Osteoblast (primary cell): ENCODE measurements at regions not wholly inside any gene's neighbourhood (a gene's known extent, or its start where the extent isn't known, plus 50 kb on each side); places are given as distances from the start of the nearest gene placed in this dataset.

Source experiments
- DNase-seq: peaks from one replicate; pipeline ENCODE4 v3.0.0; 2011; ENCODE audit warnings: low spot score, mixed read lengths; ENCODE audit not compliant: insufficient read length; ENCODE audit errors: missing footprints
- H2AFZ ChIP-seq: 2 replicates; pipeline ENCODE4 v1.6.0; 2011; ENCODE audit warnings: mild to moderate bottlenecking, low read length
- H3K27ac ChIP-seq: 2 replicates; pipeline ENCODE4 v1.5.1; 2011; ENCODE audit warnings: mild to moderate bottlenecking, low read depth, low read length, moderate library complexity
- H3K27me3 ChIP-seq: 2 replicates; pipeline ENCODE4 v1.6.0; 2012; ENCODE audit warnings: mild to moderate bottlenecking, control low read depth, inconsistent platforms, low read length, moderate library complexity; ENCODE audit not compliant: insufficient read depth
- H3K36me3 ChIP-seq: 2 replicates; pipeline ENCODE4 v1.5.1; 2011; ENCODE audit warnings: mild to moderate bottlenecking, low read length, control low read depth, moderate library complexity; ENCODE audit not compliant: insufficient read depth
- H3K4me1 ChIP-seq: 2 replicates; pipeline ENCODE4 v1.5.1; 2011; ENCODE audit warnings: mild to moderate bottlenecking, low read length, control low read depth, moderate library complexity; ENCODE audit not compliant: insufficient read depth
- H3K4me2 ChIP-seq: 2 replicates; pipeline ENCODE4 v1.6.0; 2011; ENCODE audit warnings: mild to moderate bottlenecking, low read length; ENCODE audit not compliant: insufficient read depth
- H3K4me3 ChIP-seq: fragments of 200-600 bp; sonication (generic); 3 replicates; pipeline ENCODE4 v1.5.1; 2012; ENCODE audit warnings: mild to moderate bottlenecking, low read length, inconsistent platforms; ENCODE audit not compliant: insufficient read depth
- H3K79me2 ChIP-seq: 2 replicates; pipeline ENCODE4 v1.6.0; 2012; ENCODE audit warnings: mild to moderate bottlenecking, low read length, control low read depth, inconsistent platforms; ENCODE audit not compliant: insufficient read depth
- H3K9me3 ChIP-seq: 2 replicates; pipeline ENCODE4 v1.5.1; 2011; ENCODE audit warnings: low read depth, low read length, control low read depth
- H4K20me1 ChIP-seq: 2 replicates; pipeline ENCODE4 v1.6.0; 2012; ENCODE audit warnings: mild to moderate bottlenecking, low read length, control low read depth; ENCODE audit not compliant: insufficient read depth
- TF ChIP-seq, protein P1 (sequence below): IDR thresholded peaks from 2 replicates; pipeline ENCODE4 v1.5.1; 2011; ENCODE audit warnings: mild to moderate bottlenecking, low read depth, low read length, moderate library complexity; ENCODE audit errors: extremely low read depth

DNA sequence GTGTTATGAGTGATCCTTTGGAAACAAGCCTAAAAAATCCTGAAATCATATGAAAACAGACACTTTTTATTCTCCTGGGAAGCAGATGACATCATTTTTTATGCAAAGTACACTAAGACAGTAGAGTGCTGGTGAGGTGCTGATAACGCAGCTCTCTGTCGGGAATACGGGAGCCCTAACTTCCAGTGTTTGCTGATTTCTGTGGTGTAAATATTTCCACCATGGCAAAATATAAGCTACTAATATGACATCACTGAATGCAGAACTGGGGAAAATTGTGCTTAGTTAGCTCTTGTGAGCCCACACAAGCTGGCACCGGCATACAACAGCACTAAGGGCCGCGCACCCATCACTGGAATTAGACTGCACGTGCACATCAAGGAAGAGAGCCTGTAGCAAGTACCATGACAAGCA, 82.6 kb downstream of the FAM76B start:
- H3K36me3 ChIP-seq, result no peaks in the 10 kb centered on the region
- H3K4me3 ChIP-seq, result no peak overlapping the region
- H4K20me1 ChIP-seq, result no peaks in the 10 kb centered on the region
- peaks cover 13% of the 10 kb centered on the region for H3K4me1 ChIP-seq
- DNase-seq, result no peak
- no peaks in the 10 kb centered on the region for H3K9me3 ChIP-seq
- peaks cover 2% of the 10 kb centered on the region for H3K27me3 ChIP-seq
- H3K4me2 ChIP-seq, result no peak overlapping the region
- no peak overlapping the region for H2AFZ ChIP-seq
- TF ChIP-seq, protein P1, sequence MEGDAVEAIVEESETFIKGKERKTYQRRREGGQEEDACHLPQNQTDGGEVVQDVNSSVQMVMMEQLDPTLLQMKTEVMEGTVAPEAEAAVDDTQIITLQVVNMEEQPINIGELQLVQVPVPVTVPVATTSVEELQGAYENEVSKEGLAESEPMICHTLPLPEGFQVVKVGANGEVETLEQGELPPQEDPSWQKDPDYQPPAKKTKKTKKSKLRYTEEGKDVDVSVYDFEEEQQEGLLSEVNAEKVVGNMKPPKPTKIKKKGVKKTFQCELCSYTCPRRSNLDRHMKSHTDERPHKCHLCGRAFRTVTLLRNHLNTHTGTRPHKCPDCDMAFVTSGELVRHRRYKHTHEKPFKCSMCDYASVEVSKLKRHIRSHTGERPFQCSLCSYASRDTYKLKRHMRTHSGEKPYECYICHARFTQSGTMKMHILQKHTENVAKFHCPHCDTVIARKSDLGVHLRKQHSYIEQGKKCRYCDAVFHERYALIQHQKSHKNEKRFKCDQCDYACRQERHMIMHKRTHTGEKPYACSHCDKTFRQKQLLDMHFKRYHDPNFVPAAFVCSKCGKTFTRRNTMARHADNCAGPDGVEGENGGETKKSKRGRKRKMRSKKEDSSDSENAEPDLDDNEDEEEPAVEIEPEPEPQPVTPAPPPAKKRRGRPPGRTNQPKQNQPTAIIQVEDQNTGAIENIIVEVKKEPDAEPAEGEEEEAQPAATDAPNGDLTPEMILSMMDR, result no peak
- H3K79me2 ChIP-seq, result no peaks in the 10 kb centered on the region
- no peak overlapping the region for H3K27ac ChIP-seq

DNA sequence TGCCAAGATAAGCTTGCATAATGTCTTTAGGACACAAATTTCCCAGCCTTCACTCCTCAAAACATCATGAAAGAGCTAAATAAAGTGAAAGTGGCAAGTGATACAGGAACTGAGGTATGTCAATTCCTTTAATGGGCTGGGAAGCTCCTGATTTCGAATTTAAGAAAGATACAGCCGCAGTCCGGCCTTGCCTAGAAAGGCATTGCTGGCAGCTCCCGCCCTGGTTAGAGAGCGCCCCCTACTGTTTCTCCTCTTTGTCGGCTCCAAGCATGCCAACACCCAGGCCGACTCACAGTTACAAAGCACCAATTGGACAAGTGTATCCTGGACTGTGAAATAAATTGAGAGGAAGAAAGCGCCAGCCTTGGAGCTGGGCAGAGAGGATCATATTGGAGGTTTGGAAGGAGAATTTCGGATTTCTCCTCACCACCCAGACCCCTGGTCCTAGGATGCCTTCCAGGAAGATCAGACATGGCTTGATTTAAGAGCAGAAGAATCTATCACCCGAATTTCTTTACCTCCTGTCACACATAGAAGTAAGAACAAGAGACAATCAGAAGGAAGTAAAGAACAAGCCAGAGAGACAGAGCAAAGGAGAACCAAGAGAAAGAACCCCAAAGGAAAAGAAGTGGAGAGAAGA, 84.0 kb downstream of the FAM76B start:
- H3K4me3 ChIP-seq, result no peak overlapping the region
- H2AFZ ChIP-seq, result peak overlapping the region; percentile 30
- no peak overlapping the region for H3K27ac ChIP-seq
- no peaks in the 10 kb centered on the region for H3K36me3 ChIP-seq
- no peaks in the 10 kb centered on the region for H3K79me2 ChIP-seq
- H3K4me2 ChIP-seq, result peak overlapping the region; percentile 8
- TF ChIP-seq, protein P1, result peak; percentile 98
- H3K4me1 ChIP-seq, result peaks cover 13% of the 10 kb centered on the region
- H3K27me3 ChIP-seq, result no peaks in the 10 kb centered on the region
- no peaks in the 10 kb centered on the region for H4K20me1 ChIP-seq
- H3K9me3 ChIP-seq, result no peaks in the 10 kb centered on the region
- DNase-seq, result peak; percentile 60

DNA sequence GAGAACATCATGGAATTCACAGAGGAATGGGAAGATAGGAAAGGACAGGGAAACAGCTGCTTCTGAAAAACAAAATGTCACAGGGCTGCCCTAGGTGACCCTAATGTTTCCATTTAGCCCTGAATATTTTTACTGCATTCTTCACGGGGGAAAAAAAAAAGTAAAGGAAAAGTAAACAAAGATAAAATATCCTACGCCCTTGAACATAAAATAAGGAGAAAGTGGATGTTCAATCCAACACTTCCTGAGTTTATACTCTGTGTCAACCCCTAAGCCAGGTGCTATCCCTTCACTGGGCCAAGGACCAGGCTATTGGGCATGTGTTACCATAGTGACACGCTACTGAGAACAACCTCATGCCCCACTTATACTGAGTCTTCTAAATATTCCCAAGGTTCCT, 84.7 kb downstream of the FAM76B start:
- Histone ChIP-seq H3K4me2 (no peak overlapping the region), H3K9me3 (no peaks in the 10 kb centered on the region), H3K4me3 (no peak overlapping the region), H2AFZ (no peak overlapping the region), H3K4me1 (peaks cover 19% of the 10 kb centered on the region), H4K20me1 (no peaks in the 10 kb centered on the region), H3K27me3 (no peaks in the 10 kb centered on the region), H3K27ac (no peak overlapping the region), H3K79me2 (no peaks in the 10 kb centered on the region), H3K36me3 (no peaks in the 10 kb centered on the region)
- TF ChIP-seq, protein P1, result no peak
- DNase-seq, result no peak

DNA sequence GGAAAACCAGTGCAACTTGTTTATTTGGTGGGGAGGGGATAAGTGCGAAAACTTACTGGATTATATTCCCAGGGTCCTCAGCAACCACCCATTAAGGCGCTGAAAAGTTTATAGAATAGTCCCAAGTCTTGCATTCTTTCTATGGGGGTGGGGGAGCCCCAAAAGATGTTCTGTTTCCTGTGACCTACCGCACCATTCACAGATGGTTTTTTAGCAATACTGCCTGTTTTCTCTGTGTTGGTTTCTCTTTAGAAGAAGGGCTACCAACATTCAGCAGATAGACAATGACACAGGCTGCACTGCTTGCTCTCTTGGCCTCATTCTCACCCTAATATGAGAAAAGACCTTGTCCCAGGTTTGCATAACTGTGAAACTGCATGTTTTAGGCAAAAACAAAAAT, 86.5 kb downstream of the FAM76B start:
- Histone ChIP-seq H3K36me3 (no peaks in the 10 kb centered on the region), H3K79me2 (no peaks in the 10 kb centered on the region), H3K4me3 (no peak overlapping the region), H3K4me1 (peaks cover 30% of the 10 kb centered on the region), H3K27me3 (no peaks in the 10 kb centered on the region), H4K20me1 (no peaks in the 10 kb centered on the region), H3K9me3 (no peaks in the 10 kb centered on the region), H3K4me2 (no peak overlapping the region), H2AFZ (no peak overlapping the region), H3K27ac (no peak overlapping the region)
- TF ChIP-seq, protein P1, result no peak
- DNase-seq, result no peak
